ENCODE measurements at regions not wholly inside any gene's neighbourhood (a gene's known extent, or its start where the extent isn't known, plus 50 kb on each side); places are given as distances from the start of the nearest gene placed in this dataset.

DNA sequence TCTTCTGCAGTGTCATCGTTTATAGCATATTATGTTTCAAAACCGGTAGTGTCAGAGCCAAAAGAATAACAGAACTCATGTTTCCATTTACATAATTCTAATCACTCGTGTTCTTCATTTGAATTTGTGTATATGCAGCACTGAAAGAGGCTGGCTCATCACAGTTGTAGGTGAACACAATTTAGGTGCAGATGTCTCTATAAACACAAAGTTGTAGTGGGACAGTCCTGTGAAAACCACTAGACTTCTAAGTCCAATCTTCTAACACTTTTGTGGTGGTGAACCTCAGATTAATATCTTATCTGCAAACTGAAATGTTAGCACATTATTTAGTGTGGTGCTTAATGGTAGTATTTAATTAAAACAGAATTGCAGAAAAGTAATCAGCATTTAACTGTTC lies 872.4 kb downstream of the C4orf33 start:
- WGBS (ENCODE audit: insufficient coverage, low coverage, missing lambda C conversion rate) = 0% methylated on average over 3 of the region's 3 CpGs
- in situ Hi-C loops (cut with MboI) (no loop called here), intact Hi-C loops (cut with micrococcal nuclease) (no loop called here)
- H3K9me3 ChIP-seq (replicated peaks; ENCODE audit: control insufficient read depth, insufficient read depth, low read depth, low read length) = no peaks in the 10 kb centered on the region
- H3K9ac ChIP-seq (ENCODE audit: insufficient read depth in 1 of 2, low read depth in 2 of 2, low read length in 2 of 2) = no peak overlapping the region
- TF ChIP-seq, protein P1, sequence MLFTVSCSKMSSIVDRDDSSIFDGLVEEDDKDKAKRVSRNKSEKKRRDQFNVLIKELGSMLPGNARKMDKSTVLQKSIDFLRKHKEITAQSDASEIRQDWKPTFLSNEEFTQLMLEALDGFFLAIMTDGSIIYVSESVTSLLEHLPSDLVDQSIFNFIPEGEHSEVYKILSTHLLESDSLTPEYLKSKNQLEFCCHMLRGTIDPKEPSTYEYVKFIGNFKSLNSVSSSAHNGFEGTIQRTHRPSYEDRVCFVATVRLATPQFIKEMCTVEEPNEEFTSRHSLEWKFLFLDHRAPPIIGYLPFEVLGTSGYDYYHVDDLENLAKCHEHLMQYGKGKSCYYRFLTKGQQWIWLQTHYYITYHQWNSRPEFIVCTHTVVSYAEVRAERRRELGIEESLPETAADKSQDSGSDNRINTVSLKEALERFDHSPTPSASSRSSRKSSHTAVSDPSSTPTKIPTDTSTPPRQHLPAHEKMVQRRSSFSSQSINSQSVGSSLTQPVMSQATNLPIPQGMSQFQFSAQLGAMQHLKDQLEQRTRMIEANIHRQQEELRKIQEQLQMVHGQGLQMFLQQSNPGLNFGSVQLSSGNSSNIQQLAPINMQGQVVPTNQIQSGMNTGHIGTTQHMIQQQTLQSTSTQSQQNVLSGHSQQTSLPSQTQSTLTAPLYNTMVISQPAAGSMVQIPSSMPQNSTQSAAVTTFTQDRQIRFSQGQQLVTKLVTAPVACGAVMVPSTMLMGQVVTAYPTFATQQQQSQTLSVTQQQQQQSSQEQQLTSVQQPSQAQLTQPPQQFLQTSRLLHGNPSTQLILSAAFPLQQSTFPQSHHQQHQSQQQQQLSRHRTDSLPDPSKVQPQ (CRISPR knock-in tag; IDR thresholded peaks at IDR 0.05; ENCODE audit: borderline replicate concordance) = no peak
- no peak for TF ChIP-seq ZBTB8A (IDR thresholded peaks at IDR 0.05; ENCODE audit: partially characterized antibody)
- no peaks in the 10 kb centered on the region for H4K20me1 ChIP-seq (replicated peaks; ENCODE audit: control insufficient read depth, insufficient read depth, low read length)
- H3K4me2 ChIP-seq (ENCODE audit: insufficient read depth, low read length) = no peak overlapping the region
- no peak for DNase-seq (ENCODE audit: extremely low read depth in 1 of 4, low spot score in 3 of 4)
- H3K4me3 ChIP-seq = no peak overlapping the region
- FAIRE-seq = no peak
- BruUV-seq (replicated peaks) = no TSS peak
- ATAC-seq = no peak
- no peaks in the 10 kb centered on the region for H3K79me2 ChIP-seq (ENCODE audit: control insufficient read depth, insufficient read depth, low read length)
- no peaks in the 10 kb centered on the region for H3K27me3 ChIP-seq (ENCODE audit: control insufficient read depth in 2 of 2, insufficient read depth in 2 of 2, low read length in 2 of 2)
- ChIA-PET CTCF (ENCODE audit: low intra/inter-chr PET ratio) (no interaction called here), POLR2A (no interaction called here)
- H3K4me1 ChIP-seq (replicated peaks in 1 of 2; ENCODE audit: control insufficient read depth in 2 of 2, insufficient read depth in 2 of 2, low read length in 2 of 2) = no peaks in the 10 kb centered on the region
- no peak overlapping the region for H3K27ac ChIP-seq (ENCODE audit: extremely low read depth, low read depth, low read length)
- no peaks in the 10 kb centered on the region for H3K36me3 ChIP-seq (ENCODE audit: control insufficient read depth, insufficient read depth, low read length)
- H2AFZ ChIP-seq (ENCODE audit: low read depth, low read length) = no peak overlapping the region
- no peaks in the 10 kb centered on the region for H3K9me1 ChIP-seq (ENCODE audit: control insufficient read depth, insufficient read depth, low read length)

DNA sequence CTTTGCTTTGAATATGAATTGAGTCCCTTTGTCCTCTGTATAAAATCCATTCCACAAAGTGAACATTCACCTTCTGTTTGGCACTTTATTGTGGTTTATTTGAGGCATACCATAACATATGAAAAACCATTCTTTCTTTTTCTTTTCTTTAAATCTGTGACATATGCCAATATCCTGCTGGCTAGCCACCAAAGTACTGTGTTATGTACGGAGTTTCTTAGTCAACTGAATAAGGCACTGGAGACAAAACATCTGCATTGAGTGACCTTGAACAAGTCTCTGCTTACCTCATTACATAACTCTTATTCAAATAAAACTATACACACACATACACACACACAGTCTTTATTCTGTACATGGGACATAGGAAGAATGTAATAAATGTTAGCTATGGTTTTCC lies 872.8 kb downstream of the C4orf33 start:
- Histone ChIP-seq H3K4me2 (ENCODE audit: insufficient read depth, low read length) (no peak overlapping the region), H4K20me1 (replicated peaks; ENCODE audit: control insufficient read depth, insufficient read depth, low read length) (no peaks in the 10 kb centered on the region), H3K9me1 (ENCODE audit: control insufficient read depth, insufficient read depth, low read length) (no peaks in the 10 kb centered on the region), H3K4me3 (no peak overlapping the region), H3K27ac (ENCODE audit: extremely low read depth, low read depth, low read length) (no peak overlapping the region), H3K4me1 (replicated peaks in 1 of 2; ENCODE audit: control insufficient read depth in 2 of 2, insufficient read depth in 2 of 2, low read length in 2 of 2) (no peaks in the 10 kb centered on the region), H3K9ac (ENCODE audit: insufficient read depth in 1 of 2, low read depth in 2 of 2, low read length in 2 of 2) (no peak overlapping the region), H2AFZ (ENCODE audit: low read depth, low read length) (no peak overlapping the region), H3K27me3 (ENCODE audit: control insufficient read depth in 2 of 2, insufficient read depth in 2 of 2, low read length in 2 of 2) (no peaks in the 10 kb centered on the region), H3K36me3 (ENCODE audit: control insufficient read depth, insufficient read depth, low read length) (no peaks in the 10 kb centered on the region), H3K79me2 (ENCODE audit: control insufficient read depth, insufficient read depth, low read length) (no peaks in the 10 kb centered on the region), H3K9me3 (replicated peaks; ENCODE audit: control insufficient read depth, insufficient read depth, low read depth, low read length) (no peaks in the 10 kb centered on the region; the same call in 1 of the 2 replicates)
- BruUV-seq (replicated peaks) = no TSS peak
- intact Hi-C loops (cut with micrococcal nuclease) (no loop called here), in situ Hi-C loops (cut with MboI) (no loop called here)
- DNase-seq (ENCODE audit: extremely low read depth in 1 of 4, low spot score in 3 of 4) = no peak
- ATAC-seq = no peak
- ChIA-PET POLR2A (no interaction called here), CTCF (ENCODE audit: low intra/inter-chr PET ratio) (no interaction called here)
- WGBS (ENCODE audit: insufficient coverage, low coverage, missing lambda C conversion rate) = 8% methylated on average over 1 of the region's 1 CpG
- no peak for FAIRE-seq
- TF ChIP-seq CC2D1A (IDR thresholded peaks at IDR 0.05) = no peak
- no peak for TF ChIP-seq ZZZ3 (IDR thresholded peaks at IDR 0.05)
- TF ChIP-seq, protein P2, sequence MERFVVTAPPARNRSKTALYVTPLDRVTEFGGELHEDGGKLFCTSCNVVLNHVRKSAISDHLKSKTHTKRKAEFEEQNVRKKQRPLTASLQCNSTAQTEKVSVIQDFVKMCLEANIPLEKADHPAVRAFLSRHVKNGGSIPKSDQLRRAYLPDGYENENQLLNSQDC (CRISPR knock-in tag; IDR thresholded peaks at IDR 0.05) = no peak
- TF ChIP-seq C11orf30 (IDR thresholded peaks at IDR 0.05; ENCODE audit: low read depth) = no peak
- TF ChIP-seq XRCC3 (IDR thresholded peaks at IDR 0.05) = no peak
- TF ChIP-seq FOXP1 (CRISPR knock-in tag; IDR thresholded peaks at IDR 0.05) = no peak
- TF ChIP-seq SMARCE1 (IDR thresholded peaks at IDR 0.05) = no peak
- no peak for TF ChIP-seq SNIP1 (IDR thresholded peaks at IDR 0.05; ENCODE audit: low read depth)
- no peak for TF ChIP-seq HDAC2 (IDR thresholded peaks at IDR 0.05)
- TF ChIP-seq, protein P3, sequence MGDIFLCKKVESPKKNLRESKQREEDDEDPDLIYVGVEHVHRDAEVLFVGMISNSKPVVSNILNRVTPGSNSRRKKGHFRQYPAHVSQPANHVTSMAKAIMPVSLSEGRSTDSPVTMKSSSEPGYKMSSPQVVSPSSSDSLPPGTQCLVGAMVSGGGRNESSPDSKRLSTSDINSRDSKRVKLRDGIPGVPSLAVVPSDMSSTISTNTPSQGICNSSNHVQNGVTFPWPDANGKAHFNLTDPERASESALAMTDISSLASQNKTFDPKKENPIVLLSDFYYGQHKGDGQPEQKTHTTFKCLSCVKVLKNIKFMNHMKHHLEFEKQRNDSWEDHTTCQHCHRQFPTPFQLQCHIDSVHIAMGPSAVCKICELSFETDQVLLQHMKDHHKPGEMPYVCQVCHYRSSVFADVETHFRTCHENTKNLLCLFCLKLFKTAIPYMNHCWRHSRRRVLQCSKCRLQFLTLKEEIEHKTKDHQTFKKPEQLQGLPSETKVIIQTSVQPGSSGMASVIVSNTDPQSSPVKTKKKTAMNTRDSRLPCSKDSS (IDR thresholded peaks at IDR 0.05; ENCODE audit: low read depth, partially characterized antibody) = no peak
- TF ChIP-seq ESRRA (IDR thresholded peaks at IDR 0.05; ENCODE audit: borderline replicate concordance, low read depth) = no peak
- no peak for TF ChIP-seq CHCHD3 (CRISPR knock-in tag; IDR thresholded peaks at IDR 0.05)
- no peak for TF ChIP-seq ZNF57 (CRISPR knock-in tag; IDR thresholded peaks at IDR 0.05)
